BJ (cell line): ENCODE measurements at regions not wholly inside any gene's neighbourhood (a gene's known extent, or its start where the extent isn't known, plus 50 kb on each side); places are given as distances from the start of the nearest gene placed in this dataset.

Experiments used
- CTCF ChIA-PET: fragments of 350-600 bp; formaldehyde crosslinking; extraction: SDS; loops from one replicate; lab custom pipeline; 2021; ENCODE audit warnings: antibody characterized with exemption, inconsistent platforms; lab: Yijun Ruan, JAX
- POLR2A ChIA-PET: fragments of 300-600 bp; sonication (Branson Sonifier 250); formaldehyde crosslinking; extraction: SDS; loops from one replicate; lab custom pipeline; 2021; ENCODE audit warnings: antibody characterized with exemption; lab: Charles Lee
- DNase-seq: peaks from one replicate; pipeline ENCODE4 v3.0.0-alpha.2; 2011; ENCODE audit warnings: low read depth
- H3K27me3 ChIP-seq: 2 replicates; pipeline ENCODE4 v1.6.0; 2011; ENCODE audit warnings: low read length; ENCODE audit not compliant: control insufficient read depth, insufficient read depth
- H3K36me3 ChIP-seq: 2 replicates; pipeline ENCODE4 v1.5.1; 2011; ENCODE audit warnings: low read length; ENCODE audit not compliant: control insufficient read depth, insufficient read depth
- H3K4me3 ChIP-seq: 2 replicates; pipeline ENCODE4 v1.5.1; 2011; ENCODE audit warnings: low read depth, mild to moderate bottlenecking, control low read depth, low read length
- TF ChIP-seq, protein P1 (sequence below): IDR thresholded peaks from 2 replicates; pipeline ENCODE4 v1.5.1; 2011; ENCODE audit warnings: low read depth, mild to moderate bottlenecking, control low read depth, inconsistent platforms, low read length, moderate library complexity; ENCODE audit not compliant: insufficient read depth

DNA sequence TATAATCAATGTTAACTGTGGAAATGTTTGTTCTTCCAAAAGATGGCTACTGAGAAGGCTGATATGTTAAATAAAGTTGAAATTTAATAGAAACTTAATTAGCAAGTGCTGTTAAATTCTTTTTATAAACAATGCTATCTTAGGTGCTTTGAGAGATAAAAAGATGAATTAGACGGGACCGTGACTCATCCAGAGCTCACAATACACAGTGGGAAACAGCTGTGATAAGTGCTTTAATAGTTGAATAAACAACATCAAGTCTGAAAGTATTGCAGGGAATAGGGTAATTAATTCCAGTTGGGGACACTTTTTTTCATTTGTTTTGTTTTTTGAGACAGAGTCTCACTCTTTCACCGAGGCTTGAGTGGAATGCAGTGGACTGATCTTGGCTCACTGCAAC lies 85.5 kb upstream of the DTNA start:
- TF ChIP-seq, protein P1, sequence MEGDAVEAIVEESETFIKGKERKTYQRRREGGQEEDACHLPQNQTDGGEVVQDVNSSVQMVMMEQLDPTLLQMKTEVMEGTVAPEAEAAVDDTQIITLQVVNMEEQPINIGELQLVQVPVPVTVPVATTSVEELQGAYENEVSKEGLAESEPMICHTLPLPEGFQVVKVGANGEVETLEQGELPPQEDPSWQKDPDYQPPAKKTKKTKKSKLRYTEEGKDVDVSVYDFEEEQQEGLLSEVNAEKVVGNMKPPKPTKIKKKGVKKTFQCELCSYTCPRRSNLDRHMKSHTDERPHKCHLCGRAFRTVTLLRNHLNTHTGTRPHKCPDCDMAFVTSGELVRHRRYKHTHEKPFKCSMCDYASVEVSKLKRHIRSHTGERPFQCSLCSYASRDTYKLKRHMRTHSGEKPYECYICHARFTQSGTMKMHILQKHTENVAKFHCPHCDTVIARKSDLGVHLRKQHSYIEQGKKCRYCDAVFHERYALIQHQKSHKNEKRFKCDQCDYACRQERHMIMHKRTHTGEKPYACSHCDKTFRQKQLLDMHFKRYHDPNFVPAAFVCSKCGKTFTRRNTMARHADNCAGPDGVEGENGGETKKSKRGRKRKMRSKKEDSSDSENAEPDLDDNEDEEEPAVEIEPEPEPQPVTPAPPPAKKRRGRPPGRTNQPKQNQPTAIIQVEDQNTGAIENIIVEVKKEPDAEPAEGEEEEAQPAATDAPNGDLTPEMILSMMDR, result no peak
- Histone ChIP-seq H3K27me3 (no peaks in the 10 kb centered on the region; the same call in 1 of the 2 replicates), H3K4me3 (no peak overlapping the region), H3K36me3 (no peaks in the 10 kb centered on the region)
- ChIA-PET POLR2A (no interaction called here), CTCF (interaction anchor here (0.6 kb wide), 1 partner anchor 102 kb away, joined by 3 read pairs; no protein-coding TSS in a partner anchor)
- DNase-seq, result no peak

GRCh38 chr18:34626404-34627136 lies 83.5 kb upstream of the DTNA start:
- no peak overlapping the region for H3K4me3 ChIP-seq
- no peak for DNase-seq
- no peaks in the 10 kb centered on the region for H3K36me3 ChIP-seq
- ChIA-PET CTCF (no interaction called here), POLR2A (no interaction called here)
- H3K27me3 ChIP-seq, result no peaks in the 10 kb centered on the region; the same call in 1 of the 2 replicates
- TF ChIP-seq, protein P1, result no peak

GRCh38 chr18:34627137-34627920 lies 82.8 kb upstream of the DTNA start:
- Histone ChIP-seq H3K4me3 (no peak overlapping the region), H3K27me3 (no peaks in the 10 kb centered on the region; the same call in 1 of the 2 replicates), H3K36me3 (no peaks in the 10 kb centered on the region)
- DNase-seq, result no peak
- CTCF ChIA-PET, result interaction anchor here (1.0 kb wide), 1 partner anchor 33 kb away, joined by 3 read pairs; no protein-coding TSS in a partner anchor
- POLR2A ChIA-PET, result no interaction called here
- TF ChIP-seq, protein P1, result no peak

- Histone ChIP-seq H3K27me3 (no peaks in the 10 kb centered on the region; the same call in 1 of the 2 replicates), H3K36me3 (no peaks in the 10 kb centered on the region), H3K4me3 (no peak overlapping the region)
- CTCF ChIA-PET, result interaction anchor here (1.2 kb wide), 1 partner anchor 13 kb away, joined by 4 read pairs; no protein-coding TSS in a partner anchor
- TF ChIP-seq, protein P1, result no peak
- no peak for DNase-seq
- POLR2A ChIA-PET, result no interaction called here
These were observed 78.8 kb upstream of the DTNA start for GRCh38 chr18:34631093-34631966.
